ENCODE measurements at regions not wholly inside any gene's neighbourhood (a gene's known extent, or its start where the extent isn't known, plus 50 kb on each side); places are given as distances from the start of the nearest gene placed in this dataset.

- DNase-seq (ENCODE audit: low read depth), result no peak
- TF ChIP-seq CTCF (IDR thresholded peaks at IDR 0.05; ENCODE audit: insufficient read depth, low read depth, low read length), result no peak
These were observed 160.9 kb downstream of the DCLK3 start for GRCh38 chr3:36603423-36603822.

GRCh38 chr3:36600404-36600803 lies 163.9 kb downstream of the DCLK3 start:
- DNase-seq (ENCODE audit: low read depth), result no peak
- H3K4me3 ChIP-seq (ENCODE audit: low read depth, low read length), result no peak overlapping the region
- no peak for TF ChIP-seq CTCF (IDR thresholded peaks at IDR 0.05; ENCODE audit: insufficient read depth, low read depth, low read length)

More at GRCh38 chr3:36603423-36603822, 160.9 kb downstream of the DCLK3 start:
- H3K4me3 ChIP-seq (ENCODE audit: low read depth, low read length), result no peak overlapping the region
